Right renal cortex interstitium (tissue), 3 donors: ENCODE measurements at regions not wholly inside any gene's neighbourhood (a gene's known extent, or its start where the extent isn't known, plus 50 kb on each side); places are given as distances from the start of the nearest gene placed in this dataset.
A peak's percentile ranks its signal among the peaks of the same experiment; 100 is the strongest.

Source experiments
- DNase-seq, 3 donors: peaks; one replicate each; pipeline ENCODE4 v3.0.0-alpha.2; 2013; ENCODE audit warnings: low read depth in 3 of 3, low spot score in 2 of 3

GRCh38 chr15:94882071-94882712, 650.8 kb downstream of the MCTP2 start:
- no peak for DNase-seq

- no peak for DNase-seq
These were observed 656.0 kb downstream of the MCTP2 start for GRCh38 chr15:94887391-94887790.

- no peak for DNase-seq
These were observed 657.8 kb downstream of the MCTP2 start for GRCh38 chr15:94889153-94889552.

- DNase-seq, result no peak
These were observed 661.7 kb downstream of the MCTP2 start for GRCh38 chr15:94893091-94893490.

GRCh38 chr15:94894056-94894455, 662.7 kb downstream of the MCTP2 start:
- DNase-seq, result no peak

GRCh38 chr15:94909510-94909909, 678.1 kb downstream of the MCTP2 start:
- no peak for DNase-seq

- DNase-seq, result no peak
These were observed 678.8 kb downstream of the MCTP2 start for GRCh38 chr15:94910166-94910565.

GRCh38 chr15:94912760-94913159, 681.4 kb downstream of the MCTP2 start:
- no peak for DNase-seq

- DNase-seq, result no peak
These were observed 685.7 kb downstream of the MCTP2 start for GRCh38 chr15:94917068-94917467.

- DNase-seq, result no peak
These were observed 690.6 kb downstream of the MCTP2 start for GRCh38 chr15:94921936-94922335.

- no peak for DNase-seq
These were observed 692.7 kb downstream of the MCTP2 start for GRCh38 chr15:94924057-94924456.

GRCh38 chr15:94924971-94925598, 693.7 kb downstream of the MCTP2 start:
- DNase-seq, result peak in 2 of 3 donors; percentile 9 to 13

- no peak for DNase-seq
These were observed 694.3 kb downstream of the MCTP2 start for GRCh38 chr15:94925680-94926079.

- no peak for DNase-seq
These were observed 695.6 kb downstream of the MCTP2 start for GRCh38 chr15:94927003-94927402.

GRCh38 chr15:94929282-94929681, 697.9 kb downstream of the MCTP2 start:
- DNase-seq, result no peak

GRCh38 chr15:94930441-94930840, 699.1 kb downstream of the MCTP2 start:
- DNase-seq, result no peak

GRCh38 chr15:94930960-94931359, 699.6 kb downstream of the MCTP2 start:
- DNase-seq, result no peak

GRCh38 chr15:94934440-94934839, 703.1 kb downstream of the MCTP2 start:
- no peak for DNase-seq

- DNase-seq, result no peak
These were observed 705.9 kb downstream of the MCTP2 start for GRCh38 chr15:94937242-94937641.

- DNase-seq, result no peak
These were observed 712.5 kb downstream of the MCTP2 start for GRCh38 chr15:94943888-94944287.

GRCh38 chr15:94951538-94951937, 720.2 kb downstream of the MCTP2 start:
- DNase-seq, result no peak

- no peak for DNase-seq
These were observed 732.6 kb downstream of the MCTP2 start for GRCh38 chr15:94963953-94964352.

GRCh38 chr15:94965593-94965992, 734.2 kb downstream of the MCTP2 start:
- DNase-seq, result no peak
